SU-DHL-6 (cell line): ENCODE measurements at regions not wholly inside any gene's neighbourhood (a gene's known extent, or its start where the extent isn't known, plus 50 kb on each side); places are given as distances from the start of the nearest gene placed in this dataset.

Experiments
- EZH2phosphoT487 ChIP-seq: fragments of 200-600 bp; sonication (generic), shearing (Covaris generic); conservative IDR thresholded peaks from 2 replicates; pipeline ENCODE4 v1.6.1; 2018; ENCODE audit warnings: mild to moderate bottlenecking, antibody characterized with exemption, low read length, moderate library complexity, mixed read lengths
- TF ChIP-seq, protein P1 (sequence below): fragments of 200-600 bp; sonication (generic); IDR thresholded peaks from one replicate; pipeline ENCODE4 v1.5.1; 2017; ENCODE audit warnings: antibody characterized with exemption, mild to moderate bottlenecking, low read length, moderate library complexity; ENCODE audit not compliant: insufficient read depth, poor library complexity, severe bottlenecking

DNA sequence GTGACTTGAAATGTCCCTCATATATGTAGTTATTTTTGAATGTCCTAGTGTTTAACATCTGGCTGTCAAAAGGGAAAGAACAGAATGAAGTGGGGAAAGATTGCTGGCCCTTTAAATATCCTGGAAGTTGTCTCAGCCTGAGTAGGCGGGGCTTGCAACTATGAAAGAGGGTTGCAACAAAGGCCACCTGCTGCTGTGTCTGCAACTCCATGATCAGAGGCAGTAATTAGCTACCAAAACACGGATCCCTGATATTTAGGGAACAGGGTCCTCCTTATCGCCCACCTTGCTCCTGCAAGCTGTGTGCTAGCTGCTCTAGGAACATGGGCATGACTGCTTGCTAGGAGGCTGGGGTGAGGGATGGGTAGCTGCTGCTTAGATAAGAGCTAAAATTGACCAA is 100.2 kb upstream of the CFAP20DC start:
- TF ChIP-seq, protein P1, sequence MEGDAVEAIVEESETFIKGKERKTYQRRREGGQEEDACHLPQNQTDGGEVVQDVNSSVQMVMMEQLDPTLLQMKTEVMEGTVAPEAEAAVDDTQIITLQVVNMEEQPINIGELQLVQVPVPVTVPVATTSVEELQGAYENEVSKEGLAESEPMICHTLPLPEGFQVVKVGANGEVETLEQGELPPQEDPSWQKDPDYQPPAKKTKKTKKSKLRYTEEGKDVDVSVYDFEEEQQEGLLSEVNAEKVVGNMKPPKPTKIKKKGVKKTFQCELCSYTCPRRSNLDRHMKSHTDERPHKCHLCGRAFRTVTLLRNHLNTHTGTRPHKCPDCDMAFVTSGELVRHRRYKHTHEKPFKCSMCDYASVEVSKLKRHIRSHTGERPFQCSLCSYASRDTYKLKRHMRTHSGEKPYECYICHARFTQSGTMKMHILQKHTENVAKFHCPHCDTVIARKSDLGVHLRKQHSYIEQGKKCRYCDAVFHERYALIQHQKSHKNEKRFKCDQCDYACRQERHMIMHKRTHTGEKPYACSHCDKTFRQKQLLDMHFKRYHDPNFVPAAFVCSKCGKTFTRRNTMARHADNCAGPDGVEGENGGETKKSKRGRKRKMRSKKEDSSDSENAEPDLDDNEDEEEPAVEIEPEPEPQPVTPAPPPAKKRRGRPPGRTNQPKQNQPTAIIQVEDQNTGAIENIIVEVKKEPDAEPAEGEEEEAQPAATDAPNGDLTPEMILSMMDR = no peak
- no peak for TF ChIP-seq EZH2phosphoT487
